ENCODE measurements at regions not wholly inside any gene's neighbourhood (a gene's known extent, or its start where the extent isn't known, plus 50 kb on each side); places are given as distances from the start of the nearest gene placed in this dataset.

DNA sequence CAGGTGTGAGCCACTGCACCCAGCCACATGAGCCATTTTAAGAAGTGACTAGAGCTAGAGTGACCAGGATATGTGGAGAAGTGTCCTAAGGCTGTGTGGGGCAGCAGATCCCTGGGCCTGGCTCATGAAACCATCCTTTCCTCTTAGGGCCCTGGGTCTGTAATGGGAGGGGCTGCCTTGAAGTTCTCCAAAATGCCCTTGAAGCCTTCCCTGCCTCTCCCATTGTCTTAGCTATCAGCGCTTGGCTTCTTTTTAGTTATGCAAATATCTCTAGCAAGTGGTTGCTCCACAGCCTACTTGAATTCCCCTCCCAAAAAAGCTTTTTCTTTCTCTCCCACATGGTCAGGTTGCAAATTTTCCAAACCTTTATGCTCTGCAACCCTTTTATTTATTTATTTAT lies 112.4 kb upstream of the SPATA16 start:
- no peak for TF ChIP-seq FOS (IDR thresholded peaks at IDR 0.05; ENCODE audit: borderline replicate concordance, insufficient read depth, low read length)
- TF ChIP-seq, protein P1, sequence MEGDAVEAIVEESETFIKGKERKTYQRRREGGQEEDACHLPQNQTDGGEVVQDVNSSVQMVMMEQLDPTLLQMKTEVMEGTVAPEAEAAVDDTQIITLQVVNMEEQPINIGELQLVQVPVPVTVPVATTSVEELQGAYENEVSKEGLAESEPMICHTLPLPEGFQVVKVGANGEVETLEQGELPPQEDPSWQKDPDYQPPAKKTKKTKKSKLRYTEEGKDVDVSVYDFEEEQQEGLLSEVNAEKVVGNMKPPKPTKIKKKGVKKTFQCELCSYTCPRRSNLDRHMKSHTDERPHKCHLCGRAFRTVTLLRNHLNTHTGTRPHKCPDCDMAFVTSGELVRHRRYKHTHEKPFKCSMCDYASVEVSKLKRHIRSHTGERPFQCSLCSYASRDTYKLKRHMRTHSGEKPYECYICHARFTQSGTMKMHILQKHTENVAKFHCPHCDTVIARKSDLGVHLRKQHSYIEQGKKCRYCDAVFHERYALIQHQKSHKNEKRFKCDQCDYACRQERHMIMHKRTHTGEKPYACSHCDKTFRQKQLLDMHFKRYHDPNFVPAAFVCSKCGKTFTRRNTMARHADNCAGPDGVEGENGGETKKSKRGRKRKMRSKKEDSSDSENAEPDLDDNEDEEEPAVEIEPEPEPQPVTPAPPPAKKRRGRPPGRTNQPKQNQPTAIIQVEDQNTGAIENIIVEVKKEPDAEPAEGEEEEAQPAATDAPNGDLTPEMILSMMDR (IDR thresholded peaks at IDR 0.05; ENCODE audit: extremely low read depth in 1 of 2, insufficient read depth in 1 of 2, low read depth in 1 of 2, low read length in 2 of 2): no peak

All from endothelial cell of umbilical vein (primary cell).